Immature natural killer cell (primary cell): ENCODE measurements at regions not wholly inside any gene's neighbourhood (a gene's known extent, or its start where the extent isn't known, plus 50 kb on each side); places are given as distances from the start of the nearest gene placed in this dataset.

Experiments used
- DNase-seq, 3 donors: peaks; one replicate each; pipeline ENCODE4 v3.0.0; 2022; ENCODE audit warnings: mixed read lengths in 1 of 3
- H3K27ac Mint-ChIP-seq, 6 donors: one replicate each; pipeline ENCODE4 v1.8.0; 2020; ENCODE audit warnings: mixed read lengths in 6 of 6, mild to moderate bottlenecking in 5 of 6, inconsistent platforms in 4 of 6, moderate library complexity in 3 of 6
- H3K27me3 Mint-ChIP-seq, 3 donors: one replicate each; pipeline ENCODE4 v1.8.0; 2020 to 2021; ENCODE audit warnings: low read depth in 3 of 3, mild to moderate bottlenecking in 3 of 3, mixed read lengths in 3 of 3, moderate library complexity in 3 of 3, inconsistent platforms in 1 of 3
- H3K36me3 Mint-ChIP-seq, 3 donors: one replicate each; pipeline ENCODE4 v1.8.0; 2020; ENCODE audit warnings: mixed read lengths in 3 of 3, inconsistent platforms in 2 of 3, mild to moderate bottlenecking in 2 of 3
- H3K4me1 Mint-ChIP-seq, 2 donors: one replicate each; pipeline ENCODE4 v1.8.0; 2020; ENCODE audit warnings: inconsistent platforms in 2 of 2, mild to moderate bottlenecking in 2 of 2, mixed read lengths in 2 of 2, moderate library complexity in 1 of 2
- H3K4me3 Mint-ChIP-seq, 5 donors: one replicate each; pipeline ENCODE4 v1.8.0; 2020; ENCODE audit warnings: mild to moderate bottlenecking in 5 of 5, mixed read lengths in 5 of 5, inconsistent platforms in 3 of 5, moderate library complexity in 3 of 5
- H3K9me3 Mint-ChIP-seq, 6 donors: one replicate each; pipeline ENCODE4 v1.8.0; 2020; ENCODE audit warnings: mild to moderate bottlenecking in 6 of 6, mixed read lengths in 6 of 6, inconsistent platforms in 4 of 6, moderate library complexity in 3 of 6

- H3K9me3 Mint-ChIP-seq: peaks cover 7 to 29% (median 21%) of the 10 kb centered on the region in 6 donors
- no peak overlapping the region for H3K4me3 Mint-ChIP-seq
- no peak overlapping the region for H3K27ac Mint-ChIP-seq
- H3K36me3 Mint-ChIP-seq: no peaks in the 10 kb centered on the region
- H3K4me1 Mint-ChIP-seq: no peaks in the 10 kb centered on the region
- H3K27me3 Mint-ChIP-seq: no peaks in the 10 kb centered on the region
- DNase-seq: no peak
Measured at GRCh38 chr13:63367522-63368198, 1952.0 kb upstream of the PCDH20 start.

- Mint-ChIP-seq H3K36me3 (no peaks in the 10 kb centered on the region), H3K4me1 (no peaks in the 10 kb centered on the region), H3K27me3 (no peaks in the 10 kb centered on the region), H3K27ac (no peak overlapping the region), H3K4me3 (no peak overlapping the region), H3K9me3 (peaks cover 9 to 23% (median 16%) of the 10 kb centered on the region in 6 donors)
- DNase-seq: no peak
Measured at GRCh38 chr13:63364159-63364558, 1948.5 kb upstream of the PCDH20 start.

GRCh38 chr13:63351533-63351932 is 1935.9 kb upstream of the PCDH20 start:
- Mint-ChIP-seq H3K4me3 (no peak overlapping the region), H3K9me3 (peaks cover 1 to 39% (median 23%) of the 10 kb centered on the region in 6 donors), H3K36me3 (peaks cover 0 to 4% (median 0%) of the 10 kb centered on the region in 3 donors), H3K27ac (no peak overlapping the region), H3K27me3 (peaks cover 0 to 2% (median 0%) of the 10 kb centered on the region in 3 donors), H3K4me1 (no peaks in the 10 kb centered on the region)
- no peak for DNase-seq

GRCh38 chr13:63351081-63351480 is 1935.4 kb upstream of the PCDH20 start:
- Mint-ChIP-seq H3K27ac (no peak overlapping the region), H3K36me3 (peaks cover 0 to 4% (median 0%) of the 10 kb centered on the region in 3 donors), H3K9me3 (peaks cover 1 to 36% (median 23%) of the 10 kb centered on the region in 6 donors), H3K4me3 (no peak overlapping the region), H3K27me3 (peaks cover 0 to 2% (median 0%) of the 10 kb centered on the region in 3 donors), H3K4me1 (no peaks in the 10 kb centered on the region)
- DNase-seq: no peak

- Mint-ChIP-seq H3K4me3 (no peak overlapping the region), H3K4me1 (no peaks in the 10 kb centered on the region), H3K36me3 (peaks cover 0 to 3% (median 0%) of the 10 kb centered on the region in 3 donors), H3K9me3 (peaks cover 14 to 44% (median 33%) of the 10 kb centered on the region in 6 donors), H3K27me3 (peaks cover 0 to 2% (median 0%) of the 10 kb centered on the region in 3 donors), H3K27ac (no peak overlapping the region)
- DNase-seq: no peak
Measured at GRCh38 chr13:63345835-63346234, 1930.2 kb upstream of the PCDH20 start.

GRCh38 chr13:63344711-63345110 is 1929.1 kb upstream of the PCDH20 start:
- Mint-ChIP-seq H3K9me3 (peaks cover 14 to 36% (median 27%) of the 10 kb centered on the region in 6 donors), H3K36me3 (peaks cover 0 to 3% (median 0%) of the 10 kb centered on the region in 3 donors), H3K27ac (no peak overlapping the region), H3K4me1 (no peaks in the 10 kb centered on the region), H3K27me3 (peaks cover 0 to 2% (median 0%) of the 10 kb centered on the region in 3 donors), H3K4me3 (no peak overlapping the region)
- DNase-seq: no peak

GRCh38 chr13:63337921-63338320 is 1922.3 kb upstream of the PCDH20 start:
- H3K27me3 Mint-ChIP-seq: peaks cover 0 to 2% (median 0%) of the 10 kb centered on the region in 3 donors
- H3K4me3 Mint-ChIP-seq: no peak overlapping the region
- peaks cover 25 to 68% (median 39%) of the 10 kb centered on the region in 6 donors for H3K9me3 Mint-ChIP-seq
- DNase-seq: no peak
- H3K27ac Mint-ChIP-seq: no peak overlapping the region
- peaks cover 0 to under 1% (median 0%) of the 10 kb centered on the region in 3 donors for H3K36me3 Mint-ChIP-seq
- no peaks in the 10 kb centered on the region for H3K4me1 Mint-ChIP-seq

- DNase-seq: no peak
- no peaks in the 10 kb centered on the region for H3K36me3 Mint-ChIP-seq
- peaks cover 0 to 2% (median 0%) of the 10 kb centered on the region in 3 donors for H3K27me3 Mint-ChIP-seq
- H3K27ac Mint-ChIP-seq: no peak overlapping the region
- H3K4me1 Mint-ChIP-seq: no peaks in the 10 kb centered on the region
- no peak overlapping the region for H3K4me3 Mint-ChIP-seq
- H3K9me3 Mint-ChIP-seq: peaks cover 25 to 61% (median 39%) of the 10 kb centered on the region in 6 donors
Measured at GRCh38 chr13:63337041-63337440, 1921.4 kb upstream of the PCDH20 start.

GRCh38 chr13:63336549-63336948 is 1920.9 kb upstream of the PCDH20 start:
- Mint-ChIP-seq H3K27me3 (peaks cover 0 to 2% (median 0%) of the 10 kb centered on the region in 3 donors), H3K4me1 (no peaks in the 10 kb centered on the region), H3K27ac (no peak overlapping the region), H3K36me3 (no peaks in the 10 kb centered on the region), H3K9me3 (peaks cover 25 to 57% (median 39%) of the 10 kb centered on the region in 6 donors), H3K4me3 (no peak overlapping the region)
- no peak for DNase-seq

- DNase-seq: no peak
Measured at GRCh38 chr13:63327584-63327983, 1911.9 kb upstream of the PCDH20 start.

GRCh38 chr13:63323441-63323840 is 1907.8 kb upstream of the PCDH20 start:
- H3K9me3 Mint-ChIP-seq: peaks cover 0 to 33% (median 17%) of the 10 kb centered on the region in 6 donors
- peak overlapping the region in 1 of 6 donors; percentile 34 for H3K27ac Mint-ChIP-seq
- DNase-seq: no peak
- peaks cover 0 to 2% (median 2%) of the 10 kb centered on the region in 3 donors for H3K27me3 Mint-ChIP-seq
- H3K4me3 Mint-ChIP-seq: no peak overlapping the region
- no peaks in the 10 kb centered on the region for H3K36me3 Mint-ChIP-seq
- no peaks in the 10 kb centered on the region for H3K4me1 Mint-ChIP-seq

More at GRCh38 chr13:63327584-63327983, 1911.9 kb upstream of the PCDH20 start:
- no peaks in the 10 kb centered on the region for H3K4me1 Mint-ChIP-seq
- no peak overlapping the region for H3K27ac Mint-ChIP-seq
- H3K36me3 Mint-ChIP-seq: no peaks in the 10 kb centered on the region
- H3K4me3 Mint-ChIP-seq: no peak overlapping the region
- H3K27me3 Mint-ChIP-seq: no peaks in the 10 kb centered on the region
- peaks cover 5 to 31% (median 19%) of the 10 kb centered on the region in 6 donors for H3K9me3 Mint-ChIP-seq

GRCh38 chr13:63311587-63311986 is 1895.9 kb upstream of the PCDH20 start:
- DNase-seq: no peak
- Mint-ChIP-seq H3K4me1 (no peaks in the 10 kb centered on the region), H3K36me3 (peaks cover 0 to 5% (median 0%) of the 10 kb centered on the region in 3 donors), H3K9me3 (peaks cover 14 to 58% (median 34%) of the 10 kb centered on the region in 6 donors), H3K27ac (no peak overlapping the region), H3K4me3 (no peak overlapping the region), H3K27me3 (no peaks in the 10 kb centered on the region)

- no peaks in the 10 kb centered on the region for H3K4me1 Mint-ChIP-seq
- no peak overlapping the region for H3K4me3 Mint-ChIP-seq
- DNase-seq: no peak
- H3K27me3 Mint-ChIP-seq: no peaks in the 10 kb centered on the region
- H3K36me3 Mint-ChIP-seq: peaks cover 0 to 5% (median 0%) of the 10 kb centered on the region in 3 donors
- no peak overlapping the region for H3K27ac Mint-ChIP-seq
- H3K9me3 Mint-ChIP-seq: peaks cover 13 to 65% (median 42%) of the 10 kb centered on the region in 6 donors
Measured at GRCh38 chr13:63308549-63309165, 1893.0 kb upstream of the PCDH20 start.

GRCh38 chr13:63307228-63307627 is 1891.6 kb upstream of the PCDH20 start:
- peaks cover 0 to 5% (median 0%) of the 10 kb centered on the region in 3 donors for H3K36me3 Mint-ChIP-seq
- no peaks in the 10 kb centered on the region for H3K27me3 Mint-ChIP-seq
- DNase-seq: no peak
- peaks cover 10 to 54% (median 38%) of the 10 kb centered on the region in 6 donors for H3K9me3 Mint-ChIP-seq
- no peak overlapping the region for H3K4me3 Mint-ChIP-seq
- no peaks in the 10 kb centered on the region for H3K4me1 Mint-ChIP-seq
- H3K27ac Mint-ChIP-seq: no peak overlapping the region
